ENCODE measurements at regions not wholly inside any gene's neighbourhood (a gene's known extent, or its start where the extent isn't known, plus 50 kb on each side); places are given as distances from the start of the nearest gene placed in this dataset.

DNA sequence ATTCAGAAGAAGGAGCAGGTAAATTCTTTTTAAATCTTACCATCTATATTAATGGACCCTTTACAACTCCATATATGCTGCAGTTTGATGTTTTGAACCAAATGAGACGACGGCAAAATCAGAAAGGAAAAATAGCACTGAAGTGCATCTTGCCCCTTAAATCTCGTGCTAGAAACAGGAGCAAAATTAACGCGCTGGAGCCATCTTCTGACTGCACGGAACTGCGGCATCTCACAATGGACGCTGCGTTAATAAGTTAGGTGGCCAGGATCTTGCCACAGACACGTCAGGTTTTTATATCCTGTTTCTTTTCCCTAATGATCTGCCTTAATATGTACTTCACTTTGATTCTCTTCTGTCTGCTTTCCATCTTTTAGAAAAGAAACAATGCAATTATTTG is 354.5 kb downstream of the TFEC start:
- TF ChIP-seq EZH2phosphoT487 (IDR thresholded peaks at IDR 0.05; ENCODE audit: insufficient read depth, low read depth) (no peak), EZH2 (IDR thresholded peaks at IDR 0.05; ENCODE audit: insufficient read depth, poor library complexity, severe bottlenecking) (no peak)
- Histone ChIP-seq H3K9ac (no peak overlapping the region), H3K4me2 (ENCODE audit: unreplicated experiment) (peak overlapping the region; percentile 59), H3K27me3 (replicated peaks; ENCODE audit: insufficient read depth) (no peaks in the 10 kb centered on the region), H3K4me1 (ENCODE audit: insufficient read depth) (peaks cover 47% of the 10 kb centered on the region), H3F3A (ENCODE audit: insufficient read depth) (peaks cover 26% of the 10 kb centered on the region; the same call in 1 of the 2 replicates), H3K79me2 (ENCODE audit: insufficient read depth) (no peaks in the 10 kb centered on the region), H4K20me1 (ENCODE audit: insufficient read depth) (no peaks in the 10 kb centered on the region), H3K9me2 (ENCODE audit: insufficient read depth) (no peaks in the 10 kb centered on the region), H3K4me3 (no peak overlapping the region), H3K36me3 (ENCODE audit: low read depth) (no peaks in the 10 kb centered on the region), H3K27ac (no peak overlapping the region), H3K9me3 (ENCODE audit: low read depth) (no peaks in the 10 kb centered on the region), H2AFZ (peak overlapping the region; percentile 66)
- 38 to 58% methylated on average over 10 of the region's 10 CpGs for WGBS, 2 experiments (ENCODE audit: low coverage in 1 of 2, low lambda C conversion rate in 2 of 2, missing lambda C conversion rate in 2 of 2)
- in situ Hi-C loops (cut with MboI): no loop called here
- DNase-seq: peak; percentile 60

DNA sequence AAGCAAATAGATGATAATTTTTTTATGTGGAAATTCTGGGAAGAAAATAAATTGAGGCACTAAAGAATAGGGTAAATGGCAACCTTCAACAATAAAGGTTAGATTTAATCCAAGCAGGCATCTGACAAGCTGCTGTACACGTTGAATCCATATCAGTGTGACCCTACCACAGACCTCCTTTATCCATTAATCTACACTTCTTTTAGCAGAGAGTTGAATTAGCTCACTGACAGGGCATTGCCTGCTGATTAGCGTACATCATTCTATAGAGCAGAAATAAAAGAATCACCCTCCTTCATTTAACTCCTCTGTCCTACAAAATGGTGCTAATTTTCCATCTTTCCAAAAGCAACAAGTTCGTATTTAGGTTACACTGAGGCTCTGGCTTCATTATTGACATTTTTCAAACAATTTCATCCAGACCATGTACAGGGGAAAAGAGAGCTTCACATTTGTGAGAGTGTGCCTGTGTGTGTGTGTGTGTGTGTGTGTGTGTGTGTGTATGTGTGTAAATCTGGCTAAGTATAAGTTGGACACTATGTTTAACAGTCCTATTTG is 356.0 kb downstream of the TFEC start:
- H4K20me1 ChIP-seq (ENCODE audit: insufficient read depth): no peaks in the 10 kb centered on the region
- H3K36me3 ChIP-seq (ENCODE audit: low read depth): no peaks in the 10 kb centered on the region
- peaks cover 26% of the 10 kb centered on the region; the same call in 1 of the 2 replicates for H3F3A ChIP-seq (ENCODE audit: insufficient read depth)
- H3K4me1 ChIP-seq (ENCODE audit: insufficient read depth): peaks cover 42% of the 10 kb centered on the region
- no peak for DNase-seq
- TF ChIP-seq EZH2phosphoT487 (IDR thresholded peaks at IDR 0.05; ENCODE audit: insufficient read depth, low read depth) (no peak), EZH2 (IDR thresholded peaks at IDR 0.05; ENCODE audit: insufficient read depth, poor library complexity, severe bottlenecking) (no peak)
- H3K4me2 ChIP-seq (ENCODE audit: unreplicated experiment): no peak overlapping the region
- H2AFZ ChIP-seq: 0 out of 2 replicates have a peak overlapping the region, but pooled peaks have one; percentile 15
- in situ Hi-C loops (cut with MboI): no loop called here
- H3K9me3 ChIP-seq (ENCODE audit: low read depth): no peaks in the 10 kb centered on the region
- H3K4me3 ChIP-seq: no peak overlapping the region
- H3K27ac ChIP-seq: no peak overlapping the region
- H3K9me2 ChIP-seq (ENCODE audit: insufficient read depth): no peaks in the 10 kb centered on the region
- H3K79me2 ChIP-seq (ENCODE audit: insufficient read depth): no peaks in the 10 kb centered on the region
- WGBS, 2 experiments (ENCODE audit: low coverage in 1 of 2, low lambda C conversion rate in 2 of 2, missing lambda C conversion rate in 2 of 2): 98% methylated on average over 3 of the region's 3 CpGs
- no peak overlapping the region for H3K9ac ChIP-seq
- H3K27me3 ChIP-seq (replicated peaks; ENCODE audit: insufficient read depth): no peaks in the 10 kb centered on the region

DNA sequence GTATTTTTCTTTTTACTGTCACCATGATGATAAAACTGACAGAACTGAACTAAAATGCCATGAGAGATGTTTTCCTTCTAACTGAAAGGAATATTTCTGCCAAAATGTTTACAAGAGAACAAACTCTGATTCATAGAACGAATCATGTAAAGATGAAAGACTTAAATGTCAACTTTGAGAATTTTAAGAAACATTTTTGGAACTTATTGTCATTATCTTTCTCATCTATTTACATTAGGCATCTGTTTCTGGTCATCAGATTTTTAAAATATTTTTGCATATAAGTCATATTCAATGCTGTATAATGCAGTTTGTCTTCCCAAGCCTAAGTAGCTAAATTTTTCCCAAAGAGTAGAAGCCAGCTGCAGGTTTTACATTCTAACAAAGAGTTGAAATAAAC is 358.5 kb downstream of the TFEC start:
- Histone ChIP-seq H4K20me1 (ENCODE audit: insufficient read depth) (no peaks in the 10 kb centered on the region), H3K79me2 (ENCODE audit: insufficient read depth) (no peaks in the 10 kb centered on the region), H3F3A (ENCODE audit: insufficient read depth) (peaks cover 9% of the 10 kb centered on the region; the same call in 1 of the 2 replicates), H3K36me3 (ENCODE audit: low read depth) (no peaks in the 10 kb centered on the region), H3K4me2 (ENCODE audit: unreplicated experiment) (peak overlapping the region; percentile 55), H3K4me3 (peak overlapping the region; percentile 19), H2AFZ (peak overlapping the region; percentile 32), H3K9ac (no peak overlapping the region), H3K9me2 (ENCODE audit: insufficient read depth) (no peaks in the 10 kb centered on the region), H3K4me1 (ENCODE audit: insufficient read depth) (peaks cover 17% of the 10 kb centered on the region), H3K9me3 (ENCODE audit: low read depth) (no peaks in the 10 kb centered on the region), H3K27ac (peak overlapping the region; percentile 6; the same call in 1 of the 2 replicates), H3K27me3 (replicated peaks; ENCODE audit: insufficient read depth) (no peaks in the 10 kb centered on the region)
- WGBS, 2 experiments (ENCODE audit: low coverage in 1 of 2, low lambda C conversion rate in 2 of 2, missing lambda C conversion rate in 2 of 2): 0 to 7% methylated on average over 1 of the region's 1 CpG
- in situ Hi-C loops (cut with MboI): no loop called here
- no peak for TF ChIP-seq EZH2 (IDR thresholded peaks at IDR 0.05; ENCODE audit: insufficient read depth, poor library complexity, severe bottlenecking)
- TF ChIP-seq EZH2phosphoT487 (IDR thresholded peaks at IDR 0.05; ENCODE audit: insufficient read depth, low read depth): no peak
- DNase-seq: peak; percentile 45

DNA sequence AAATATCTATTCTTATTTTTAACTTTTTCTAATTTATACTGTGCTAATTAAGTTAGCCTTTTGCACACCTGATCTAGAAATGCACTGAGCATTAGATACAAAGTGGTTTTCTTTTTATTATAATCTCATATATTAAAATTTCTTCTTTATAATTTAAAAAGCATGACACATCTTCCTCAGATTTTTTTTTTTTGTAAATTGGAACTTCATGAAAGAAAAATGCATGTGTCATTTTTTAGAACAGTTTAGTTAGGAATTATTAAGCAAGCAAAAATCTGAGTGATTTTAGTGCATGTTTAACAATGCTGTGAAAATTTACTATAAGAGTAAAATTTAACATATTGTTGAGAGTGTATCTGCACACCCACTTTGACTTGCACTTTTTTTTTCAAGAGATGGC is 367.9 kb downstream of the TFEC start:
- Histone ChIP-seq H3K9me2 (ENCODE audit: insufficient read depth) (no peaks in the 10 kb centered on the region), H3K36me3 (ENCODE audit: low read depth) (no peaks in the 10 kb centered on the region), H3K4me3 (no peak overlapping the region), H4K20me1 (ENCODE audit: insufficient read depth) (no peaks in the 10 kb centered on the region), H3K27me3 (replicated peaks; ENCODE audit: insufficient read depth) (no peaks in the 10 kb centered on the region), H3K9ac (no peak overlapping the region), H3K27ac (peak overlapping the region; percentile 28; the same call in 1 of the 2 replicates), H3K9me3 (ENCODE audit: low read depth) (no peaks in the 10 kb centered on the region), H3K79me2 (ENCODE audit: insufficient read depth) (no peaks in the 10 kb centered on the region), H3F3A (ENCODE audit: insufficient read depth) (peaks cover 12% of the 10 kb centered on the region; the same call in 1 of the 2 replicates), H3K4me2 (ENCODE audit: unreplicated experiment) (peak overlapping the region; percentile 33), H2AFZ (no peak overlapping the region), H3K4me1 (ENCODE audit: insufficient read depth) (peaks cover 37% of the 10 kb centered on the region)
- TF ChIP-seq EZH2phosphoT487 (IDR thresholded peaks at IDR 0.05; ENCODE audit: insufficient read depth, low read depth): no peak
- no peak for TF ChIP-seq EZH2 (IDR thresholded peaks at IDR 0.05; ENCODE audit: insufficient read depth, poor library complexity, severe bottlenecking)
- peak; percentile 59 for DNase-seq
- in situ Hi-C loops (cut with MboI): no loop called here

Measured in GM23248 (cell line).